Erythroblast (primary cell): ENCODE measurements at regions not wholly inside any gene's neighbourhood (a gene's known extent, or its start where the extent isn't known, plus 50 kb on each side); places are given as distances from the start of the nearest gene placed in this dataset.

ENCODE experiments used
- GATA1 ChIP-seq: IDR thresholded peaks from 2 replicates; pipeline ENCODE4 v1.6.1; 2011; ENCODE audit warnings: low read depth, mild to moderate bottlenecking, control low read depth, low read length, moderate library complexity
- POLR2A ChIP-seq: IDR thresholded peaks from 2 replicates; pipeline ENCODE4 v1.6.1; 2011; ENCODE audit warnings: mild to moderate bottlenecking, low read length

DNA sequence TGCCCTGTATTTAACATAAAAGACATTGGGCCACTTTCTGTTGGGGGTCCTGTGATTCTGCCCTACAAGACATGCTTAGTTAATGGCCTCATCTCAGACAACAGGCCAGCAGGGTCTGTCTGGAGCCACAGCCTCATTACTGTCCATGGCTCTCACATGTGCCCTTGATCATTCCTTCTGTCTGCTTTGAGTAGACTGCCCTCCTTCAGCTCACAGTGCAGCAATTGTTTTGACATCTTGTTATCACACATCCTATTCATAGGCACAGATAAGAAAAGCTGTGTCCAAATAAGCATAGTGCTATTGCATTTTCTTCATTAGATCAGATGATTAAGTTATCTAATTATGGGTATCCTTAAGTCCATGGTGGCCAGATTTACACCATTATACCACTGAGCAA, 127.9 kb downstream of the KCTD12 start:
- TF ChIP-seq POLR2A (no peak), GATA1 (no peak)
